ENCODE measurements at regions not wholly inside any gene's neighbourhood (a gene's known extent, or its start where the extent isn't known, plus 50 kb on each side); places are given as distances from the start of the nearest gene placed in this dataset.
"Not testable (repeated sequence)": the region's sequence is repeated elsewhere in the genome, so short reads cannot be mapped to it uniquely, and the experiment has no call there.

DNA sequence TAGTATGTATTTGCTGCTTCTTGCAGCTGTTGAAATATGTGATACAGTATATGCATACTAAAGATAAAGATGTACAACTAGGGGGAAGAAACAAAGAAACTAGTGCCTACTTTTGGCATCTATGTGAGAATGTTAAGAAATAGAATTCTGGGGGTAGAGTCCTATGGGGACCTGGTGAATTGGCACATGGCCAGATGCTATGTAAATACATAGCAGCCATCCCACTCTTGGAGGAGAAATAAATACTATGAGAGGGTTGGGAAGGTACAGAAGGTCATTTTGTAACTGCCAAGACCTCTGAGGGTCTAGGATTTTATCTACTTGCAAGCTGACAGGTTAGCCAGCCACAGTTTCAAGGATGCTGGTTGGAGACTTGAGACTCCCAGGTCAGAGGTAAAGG is 298.3 kb upstream of the TBL1XR1 start:
- no peak overlapping the region for H2AFZ ChIP-seq (ENCODE audit: low read depth, low read length)
- TF ChIP-seq EZH2 (IDR thresholded peaks at IDR 0.05; ENCODE audit: borderline replicate concordance, insufficient read depth, low read length, poor library complexity, severe bottlenecking) (no peak), POLR2AphosphoS5 (IDR thresholded peaks at IDR 0.05) (no peak), EP300 (conservative IDR thresholded peaks at IDR 0.05; ENCODE audit: poor library complexity, severe bottlenecking) (no peak), RAD21 (conservative IDR thresholded peaks at IDR 0.05) (no peak), TAF1 (IDR thresholded peaks at IDR 0.05; ENCODE audit: low read depth) (no peak), SMC3 (conservative IDR thresholded peaks at IDR 0.05; ENCODE audit: poor library complexity) (no peak), MXI1 (conservative IDR thresholded peaks at IDR 0.05; ENCODE audit: poor library complexity, severe bottlenecking) (no peak)
- TF ChIP-seq, protein P1, sequence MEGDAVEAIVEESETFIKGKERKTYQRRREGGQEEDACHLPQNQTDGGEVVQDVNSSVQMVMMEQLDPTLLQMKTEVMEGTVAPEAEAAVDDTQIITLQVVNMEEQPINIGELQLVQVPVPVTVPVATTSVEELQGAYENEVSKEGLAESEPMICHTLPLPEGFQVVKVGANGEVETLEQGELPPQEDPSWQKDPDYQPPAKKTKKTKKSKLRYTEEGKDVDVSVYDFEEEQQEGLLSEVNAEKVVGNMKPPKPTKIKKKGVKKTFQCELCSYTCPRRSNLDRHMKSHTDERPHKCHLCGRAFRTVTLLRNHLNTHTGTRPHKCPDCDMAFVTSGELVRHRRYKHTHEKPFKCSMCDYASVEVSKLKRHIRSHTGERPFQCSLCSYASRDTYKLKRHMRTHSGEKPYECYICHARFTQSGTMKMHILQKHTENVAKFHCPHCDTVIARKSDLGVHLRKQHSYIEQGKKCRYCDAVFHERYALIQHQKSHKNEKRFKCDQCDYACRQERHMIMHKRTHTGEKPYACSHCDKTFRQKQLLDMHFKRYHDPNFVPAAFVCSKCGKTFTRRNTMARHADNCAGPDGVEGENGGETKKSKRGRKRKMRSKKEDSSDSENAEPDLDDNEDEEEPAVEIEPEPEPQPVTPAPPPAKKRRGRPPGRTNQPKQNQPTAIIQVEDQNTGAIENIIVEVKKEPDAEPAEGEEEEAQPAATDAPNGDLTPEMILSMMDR (IDR thresholded peaks at IDR 0.05; ENCODE audit: poor library complexity, severe bottlenecking), result no peak
- TF ChIP-seq, protein P2, sequence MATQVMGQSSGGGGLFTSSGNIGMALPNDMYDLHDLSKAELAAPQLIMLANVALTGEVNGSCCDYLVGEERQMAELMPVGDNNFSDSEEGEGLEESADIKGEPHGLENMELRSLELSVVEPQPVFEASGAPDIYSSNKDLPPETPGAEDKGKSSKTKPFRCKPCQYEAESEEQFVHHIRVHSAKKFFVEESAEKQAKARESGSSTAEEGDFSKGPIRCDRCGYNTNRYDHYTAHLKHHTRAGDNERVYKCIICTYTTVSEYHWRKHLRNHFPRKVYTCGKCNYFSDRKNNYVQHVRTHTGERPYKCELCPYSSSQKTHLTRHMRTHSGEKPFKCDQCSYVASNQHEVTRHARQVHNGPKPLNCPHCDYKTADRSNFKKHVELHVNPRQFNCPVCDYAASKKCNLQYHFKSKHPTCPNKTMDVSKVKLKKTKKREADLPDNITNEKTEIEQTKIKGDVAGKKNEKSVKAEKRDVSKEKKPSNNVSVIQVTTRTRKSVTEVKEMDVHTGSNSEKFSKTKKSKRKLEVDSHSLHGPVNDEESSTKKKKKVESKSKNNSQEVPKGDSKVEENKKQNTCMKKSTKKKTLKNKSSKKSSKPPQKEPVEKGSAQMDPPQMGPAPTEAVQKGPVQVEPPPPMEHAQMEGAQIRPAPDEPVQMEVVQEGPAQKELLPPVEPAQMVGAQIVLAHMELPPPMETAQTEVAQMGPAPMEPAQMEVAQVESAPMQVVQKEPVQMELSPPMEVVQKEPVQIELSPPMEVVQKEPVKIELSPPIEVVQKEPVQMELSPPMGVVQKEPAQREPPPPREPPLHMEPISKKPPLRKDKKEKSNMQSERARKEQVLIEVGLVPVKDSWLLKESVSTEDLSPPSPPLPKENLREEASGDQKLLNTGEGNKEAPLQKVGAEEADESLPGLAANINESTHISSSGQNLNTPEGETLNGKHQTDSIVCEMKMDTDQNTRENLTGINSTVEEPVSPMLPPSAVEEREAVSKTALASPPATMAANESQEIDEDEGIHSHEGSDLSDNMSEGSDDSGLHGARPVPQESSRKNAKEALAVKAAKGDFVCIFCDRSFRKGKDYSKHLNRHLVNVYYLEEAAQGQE (IDR thresholded peaks at IDR 0.05; ENCODE audit: borderline replicate concordance), result no peak
- H3K36me3 ChIP-seq (ENCODE audit: insufficient read depth, low read length), result no peaks in the 10 kb centered on the region
- H3K4me2 ChIP-seq (ENCODE audit: low read length), result no peak overlapping the region
- no peaks in the 10 kb centered on the region for H3K79me2 ChIP-seq (replicated peaks; ENCODE audit: insufficient read depth, low read length)
- H3K9me3 ChIP-seq (ENCODE audit: low read length), result no peaks in the 10 kb centered on the region
- no peaks in the 10 kb centered on the region for H3F3A ChIP-seq (ENCODE audit: insufficient read depth, low read length, poor library complexity, severe bottlenecking)
- H3K27me3 ChIP-seq (ENCODE audit: insufficient read depth, low read depth, low read length), result no peaks in the 10 kb centered on the region
- H3K9ac ChIP-seq (ENCODE audit: low read length), result no peak overlapping the region
- no peak overlapping the region for H3K4me3 ChIP-seq (ENCODE audit: low read length)
- H3K9me2 ChIP-seq (ENCODE audit: insufficient read depth, low read length), result no peaks in the 10 kb centered on the region
- no peak overlapping the region for H3K27ac ChIP-seq (ENCODE audit: low read length)
- H4K20me1 ChIP-seq (ENCODE audit: insufficient read depth), result no peaks in the 10 kb centered on the region

DNA sequence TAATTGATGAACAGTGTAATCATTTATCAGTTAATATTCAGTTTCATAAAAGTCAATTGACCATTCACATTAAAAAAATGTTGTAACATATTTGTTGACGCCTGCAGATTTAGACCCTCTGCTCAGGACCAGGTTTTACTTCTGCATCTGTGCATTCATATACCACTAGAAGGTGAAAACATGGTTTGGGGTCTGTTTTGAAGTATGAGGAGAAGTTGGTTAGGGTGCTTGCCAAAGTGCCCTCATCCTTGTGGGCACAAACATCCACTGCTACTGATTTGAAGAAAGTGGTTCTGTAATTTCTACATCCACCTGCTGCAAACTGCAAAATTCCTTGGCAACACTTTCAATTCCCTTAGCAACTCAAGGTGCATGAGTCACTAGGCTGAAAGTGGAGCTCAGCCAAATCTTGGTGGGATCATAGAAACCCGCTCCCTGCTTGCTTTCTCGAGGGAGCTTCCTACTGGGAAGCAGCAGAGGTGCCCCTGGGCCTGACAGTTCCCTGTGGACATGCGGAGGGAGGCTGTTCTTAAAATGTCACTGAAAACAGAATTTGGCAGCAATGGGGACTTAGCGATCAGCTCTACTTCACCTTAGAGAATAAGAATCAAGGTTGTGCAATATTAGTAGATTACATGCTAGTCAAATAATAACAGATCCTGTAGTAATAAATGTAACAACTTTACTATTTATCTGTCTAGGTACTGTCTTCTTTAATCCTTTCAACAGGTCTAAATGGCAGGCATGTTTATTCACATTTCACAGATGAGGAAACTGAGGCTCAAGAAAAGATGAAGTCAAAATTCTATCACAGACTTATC is 301.0 kb upstream of the TBL1XR1 start:
- no peaks in the 10 kb centered on the region for H3K36me3 ChIP-seq (ENCODE audit: insufficient read depth, low read length)
- no peak for TF ChIP-seq EP300 (conservative IDR thresholded peaks at IDR 0.05; ENCODE audit: poor library complexity, severe bottlenecking)
- TF ChIP-seq, protein P2 (IDR thresholded peaks at IDR 0.05; ENCODE audit: borderline replicate concordance), result no peak
- TF ChIP-seq, protein P1 (IDR thresholded peaks at IDR 0.05; ENCODE audit: poor library complexity, severe bottlenecking), result no peak
- no peak for TF ChIP-seq SMC3 (conservative IDR thresholded peaks at IDR 0.05; ENCODE audit: poor library complexity)
- no peak for TF ChIP-seq RAD21 (conservative IDR thresholded peaks at IDR 0.05)
- no peak for TF ChIP-seq EZH2 (IDR thresholded peaks at IDR 0.05; ENCODE audit: borderline replicate concordance, insufficient read depth, low read length, poor library complexity, severe bottlenecking)
- TF ChIP-seq POLR2AphosphoS5 (IDR thresholded peaks at IDR 0.05), result no peak
- TF ChIP-seq MXI1 (conservative IDR thresholded peaks at IDR 0.05; ENCODE audit: poor library complexity, severe bottlenecking), result no peak
- TF ChIP-seq TAF1 (IDR thresholded peaks at IDR 0.05; ENCODE audit: low read depth), result no peak
- H3K9ac ChIP-seq (ENCODE audit: low read length), result no peak overlapping the region
- H3K27ac ChIP-seq (ENCODE audit: low read length), result no peak overlapping the region
- H4K20me1 ChIP-seq (ENCODE audit: insufficient read depth), result no peaks in the 10 kb centered on the region
- no peaks in the 10 kb centered on the region for H3K27me3 ChIP-seq (ENCODE audit: insufficient read depth, low read depth, low read length)
- no peaks in the 10 kb centered on the region for H3F3A ChIP-seq (ENCODE audit: insufficient read depth, low read length, poor library complexity, severe bottlenecking)
- H2AFZ ChIP-seq (ENCODE audit: low read depth, low read length), result no peak overlapping the region
- no peak overlapping the region for H3K4me2 ChIP-seq (ENCODE audit: low read length)
- no peaks in the 10 kb centered on the region for H3K9me3 ChIP-seq (ENCODE audit: low read length)
- H3K9me2 ChIP-seq (ENCODE audit: insufficient read depth, low read length), result no peaks in the 10 kb centered on the region
- no peak overlapping the region for H3K4me3 ChIP-seq (ENCODE audit: low read length)
- no peaks in the 10 kb centered on the region for H3K79me2 ChIP-seq (replicated peaks; ENCODE audit: insufficient read depth, low read length)

DNA sequence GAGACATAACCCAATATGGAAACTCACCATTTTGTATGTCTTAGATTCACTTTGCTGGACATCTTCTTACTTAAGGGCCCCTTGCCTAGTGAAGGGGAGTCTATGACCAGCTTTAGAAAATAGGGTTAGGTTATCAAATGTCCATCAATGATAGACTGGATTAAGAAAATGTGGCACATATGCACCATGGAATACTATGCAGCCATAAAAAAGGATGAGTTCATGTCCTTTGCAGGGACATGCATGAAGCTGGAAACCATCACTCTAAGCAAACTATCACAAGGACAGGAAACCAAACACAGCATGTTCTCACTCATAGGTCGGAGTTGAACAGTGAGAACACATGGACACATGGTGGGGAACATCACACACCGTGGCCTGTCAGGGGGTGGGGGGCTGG is 301.8 kb upstream of the TBL1XR1 start:
- not testable (repeated sequence) for H3K79me2 ChIP-seq (replicated peaks; ENCODE audit: insufficient read depth, low read length); H3K9ac ChIP-seq (ENCODE audit: low read length); H3K9me2 ChIP-seq (ENCODE audit: insufficient read depth, low read length); H3K9me3 ChIP-seq (ENCODE audit: low read length); H3K27ac ChIP-seq (ENCODE audit: low read length); H2AFZ ChIP-seq (ENCODE audit: low read depth, low read length); H4K20me1 ChIP-seq (ENCODE audit: insufficient read depth); H3K4me3 ChIP-seq (ENCODE audit: low read length); H3K27me3 ChIP-seq (ENCODE audit: insufficient read depth, low read depth, low read length); H3K4me2 ChIP-seq (ENCODE audit: low read length); H3F3A ChIP-seq (ENCODE audit: insufficient read depth, low read length, poor library complexity, severe bottlenecking); H3K36me3 ChIP-seq (ENCODE audit: insufficient read depth, low read length)

All from neural cell (in vitro differentiated cells).